Neural crest cell (in vitro differentiated cells): ENCODE measurements at regions not wholly inside any gene's neighbourhood (a gene's known extent, or its start where the extent isn't known, plus 50 kb on each side); places are given as distances from the start of the nearest gene placed in this dataset.

Experiments used
- DNase-seq: peaks from one replicate; pipeline ENCODE4 v3.0.0; 2021; ENCODE audit warnings: low read depth, mixed read lengths, low spot score
- H3K27ac Mint-ChIP-seq: one replicate; pipeline ENCODE4 v1.8.0; 2021; ENCODE audit warnings: mild to moderate bottlenecking, mixed read lengths; ENCODE audit not compliant: unreplicated experiment
- H3K27me3 Mint-ChIP-seq: 2 replicates; pipeline ENCODE4 v1.8.0; 2021; ENCODE audit warnings: low read depth, mild to moderate bottlenecking, mixed read lengths
- H3K36me3 Mint-ChIP-seq: 2 replicates; pipeline ENCODE4 v1.8.0; 2021; ENCODE audit warnings: low read depth, mild to moderate bottlenecking, mixed read lengths
- H3K4me1 Mint-ChIP-seq: 2 replicates; pipeline ENCODE4 v1.8.0; 2021; ENCODE audit warnings: mixed read lengths
- H3K4me3 Mint-ChIP-seq: one replicate; pipeline ENCODE4 v1.8.0; 2021; ENCODE audit warnings: mild to moderate bottlenecking, mixed read lengths
- H3K9me3 Mint-ChIP-seq: 2 replicates; pipeline ENCODE4 v1.8.0; 2021; ENCODE audit warnings: mixed read lengths
- TF ChIP-seq, protein P1 (sequence below): fragments of 200-600 bp; sonication (generic); conservative IDR thresholded peaks from 2 replicates; pipeline ENCODE4 v1.5.0; 2021; ENCODE audit warnings: antibody characterized with exemption, mild to moderate bottlenecking

DNA sequence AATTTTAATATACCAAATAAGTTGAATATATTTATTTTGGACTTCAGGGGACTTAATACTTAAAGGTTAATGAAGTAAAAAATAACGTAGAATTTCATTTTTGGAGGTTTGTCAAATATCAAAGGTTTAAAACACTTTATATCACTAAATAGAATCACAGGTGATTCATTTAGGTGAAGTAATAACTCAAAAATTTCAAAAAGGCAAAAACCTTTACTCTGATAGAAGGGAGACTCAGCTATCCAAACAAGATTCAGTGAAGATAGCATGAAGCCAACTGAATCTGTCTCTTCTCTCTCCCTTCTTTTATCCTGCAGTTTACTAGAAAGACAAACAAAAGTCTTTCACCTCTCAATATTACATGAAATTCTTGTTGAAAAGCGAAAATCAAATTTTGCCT lies 110.2 kb upstream of the CYSLTR1 start:
- TF ChIP-seq, protein P1, sequence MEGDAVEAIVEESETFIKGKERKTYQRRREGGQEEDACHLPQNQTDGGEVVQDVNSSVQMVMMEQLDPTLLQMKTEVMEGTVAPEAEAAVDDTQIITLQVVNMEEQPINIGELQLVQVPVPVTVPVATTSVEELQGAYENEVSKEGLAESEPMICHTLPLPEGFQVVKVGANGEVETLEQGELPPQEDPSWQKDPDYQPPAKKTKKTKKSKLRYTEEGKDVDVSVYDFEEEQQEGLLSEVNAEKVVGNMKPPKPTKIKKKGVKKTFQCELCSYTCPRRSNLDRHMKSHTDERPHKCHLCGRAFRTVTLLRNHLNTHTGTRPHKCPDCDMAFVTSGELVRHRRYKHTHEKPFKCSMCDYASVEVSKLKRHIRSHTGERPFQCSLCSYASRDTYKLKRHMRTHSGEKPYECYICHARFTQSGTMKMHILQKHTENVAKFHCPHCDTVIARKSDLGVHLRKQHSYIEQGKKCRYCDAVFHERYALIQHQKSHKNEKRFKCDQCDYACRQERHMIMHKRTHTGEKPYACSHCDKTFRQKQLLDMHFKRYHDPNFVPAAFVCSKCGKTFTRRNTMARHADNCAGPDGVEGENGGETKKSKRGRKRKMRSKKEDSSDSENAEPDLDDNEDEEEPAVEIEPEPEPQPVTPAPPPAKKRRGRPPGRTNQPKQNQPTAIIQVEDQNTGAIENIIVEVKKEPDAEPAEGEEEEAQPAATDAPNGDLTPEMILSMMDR, result no peak
- H3K4me3 Mint-ChIP-seq, result no peak overlapping the region
- H3K9me3 Mint-ChIP-seq, result peaks cover 2% of the 10 kb centered on the region
- no peak overlapping the region for H3K27ac Mint-ChIP-seq
- no peaks in the 10 kb centered on the region for H3K36me3 Mint-ChIP-seq
- H3K27me3 Mint-ChIP-seq, result no peaks in the 10 kb centered on the region
- no peaks in the 10 kb centered on the region for H3K4me1 Mint-ChIP-seq
- DNase-seq, result no peak

DNA sequence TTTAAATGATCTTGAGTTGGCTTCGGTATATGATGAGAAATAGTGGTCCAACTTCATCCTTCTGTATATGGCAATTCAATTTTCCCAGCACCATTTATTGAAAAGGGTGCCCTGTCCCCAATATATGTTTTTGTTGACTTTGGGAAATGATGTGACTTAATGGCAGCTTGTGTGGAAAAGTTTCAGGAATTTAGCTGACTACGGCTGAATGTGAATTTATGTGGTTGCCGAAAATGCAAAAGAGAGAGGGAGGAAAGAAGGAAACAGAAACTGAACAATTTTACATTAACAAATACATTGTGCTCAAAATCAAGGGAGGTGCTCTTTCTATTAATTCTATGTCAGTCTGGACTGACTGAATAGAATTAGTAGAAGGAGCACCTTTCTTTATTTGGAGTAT lies 101.8 kb upstream of the CYSLTR1 start:
- Mint-ChIP-seq H3K4me3 (no peak overlapping the region), H3K36me3 (no peaks in the 10 kb centered on the region), H3K27me3 (no peaks in the 10 kb centered on the region), H3K4me1 (no peaks in the 10 kb centered on the region), H3K9me3 (peaks cover 9% of the 10 kb centered on the region), H3K27ac (no peak overlapping the region)
- TF ChIP-seq, protein P1, result no peak
- no peak for DNase-seq

- H3K27me3 Mint-ChIP-seq, result no peaks in the 10 kb centered on the region
- H3K36me3 Mint-ChIP-seq, result peaks cover 8% of the 10 kb centered on the region
- H3K9me3 Mint-ChIP-seq, result peaks cover 29% of the 10 kb centered on the region
- H3K27ac Mint-ChIP-seq, result no peak overlapping the region
- TF ChIP-seq, protein P1, result no peak
- no peak overlapping the region for H3K4me3 Mint-ChIP-seq
- H3K4me1 Mint-ChIP-seq, result no peaks in the 10 kb centered on the region
- no peak for DNase-seq
These were observed 61.3 kb upstream of the CYSLTR1 start for GRCh38 chrX:78388663-78389062.

DNA sequence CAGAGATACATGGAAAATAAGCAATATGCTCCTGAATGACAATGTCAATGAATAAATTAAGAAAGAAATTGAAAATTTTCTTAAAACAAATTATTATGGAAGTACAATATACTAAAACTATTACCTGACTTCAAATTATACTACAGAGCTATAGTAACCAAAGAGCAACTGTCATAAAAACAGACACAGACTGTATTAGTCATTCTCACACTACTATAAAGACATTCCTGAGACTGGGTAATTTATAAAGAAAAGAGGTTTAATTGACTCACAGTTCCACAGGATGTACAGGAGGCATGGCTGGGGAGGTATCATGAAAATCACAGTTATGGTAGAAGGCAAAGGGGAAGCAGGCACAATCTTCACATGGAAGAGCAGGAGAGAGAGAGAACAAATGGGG lies 60.0 kb upstream of the CYSLTR1 start:
- DNase-seq, result no peak
- Mint-ChIP-seq H3K27ac (no peak overlapping the region), H3K9me3 (peaks cover 27% of the 10 kb centered on the region), H3K4me3 (no peak overlapping the region), H3K4me1 (no peaks in the 10 kb centered on the region), H3K27me3 (no peaks in the 10 kb centered on the region), H3K36me3 (peaks cover 8% of the 10 kb centered on the region)
- TF ChIP-seq, protein P1, result no peak

GRCh38 chrX:78384486-78384885 lies 57.1 kb upstream of the CYSLTR1 start:
- Mint-ChIP-seq H3K27me3 (no peaks in the 10 kb centered on the region), H3K36me3 (peaks cover 7% of the 10 kb centered on the region), H3K27ac (no peak overlapping the region), H3K4me1 (no peaks in the 10 kb centered on the region), H3K9me3 (peaks cover 20% of the 10 kb centered on the region), H3K4me3 (no peak overlapping the region)
- no peak for DNase-seq
- TF ChIP-seq, protein P1, result no peak

DNA sequence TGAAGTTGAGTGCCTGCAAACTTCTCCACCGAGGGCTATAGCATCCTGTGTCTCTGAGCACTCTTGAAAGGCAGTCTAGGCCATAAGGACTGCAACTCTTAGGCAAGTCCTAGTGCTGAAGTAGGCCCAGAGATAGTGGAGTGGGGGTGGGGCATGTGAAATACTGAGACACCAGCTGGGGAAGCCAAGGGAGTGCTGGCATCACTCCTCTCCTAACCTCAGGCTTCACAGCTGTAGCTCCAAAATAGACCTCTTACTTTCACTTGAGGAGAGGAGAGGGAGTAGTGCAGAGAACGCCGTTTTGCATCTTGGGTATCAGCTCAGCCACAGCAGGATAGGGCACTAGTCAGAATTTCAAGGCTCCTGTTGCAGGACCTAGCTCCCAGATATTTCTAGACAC lies 56.2 kb upstream of the CYSLTR1 start:
- TF ChIP-seq, protein P1, result no peak
- peaks cover 14% of the 10 kb centered on the region for H3K9me3 Mint-ChIP-seq

More for the DNA sequence above, 56.2 kb upstream of the CYSLTR1 start:
- H3K27ac Mint-ChIP-seq, result no peak overlapping the region
- no peaks in the 10 kb centered on the region for H3K27me3 Mint-ChIP-seq
- no peak overlapping the region for H3K4me3 Mint-ChIP-seq
- no peaks in the 10 kb centered on the region for H3K4me1 Mint-ChIP-seq
- no peak for DNase-seq
- peaks cover 6% of the 10 kb centered on the region for H3K36me3 Mint-ChIP-seq
